ENCODE measurements at regions not wholly inside any gene's neighbourhood (a gene's known extent, or its start where the extent isn't known, plus 50 kb on each side); places are given as distances from the start of the nearest gene placed in this dataset.

DNA sequence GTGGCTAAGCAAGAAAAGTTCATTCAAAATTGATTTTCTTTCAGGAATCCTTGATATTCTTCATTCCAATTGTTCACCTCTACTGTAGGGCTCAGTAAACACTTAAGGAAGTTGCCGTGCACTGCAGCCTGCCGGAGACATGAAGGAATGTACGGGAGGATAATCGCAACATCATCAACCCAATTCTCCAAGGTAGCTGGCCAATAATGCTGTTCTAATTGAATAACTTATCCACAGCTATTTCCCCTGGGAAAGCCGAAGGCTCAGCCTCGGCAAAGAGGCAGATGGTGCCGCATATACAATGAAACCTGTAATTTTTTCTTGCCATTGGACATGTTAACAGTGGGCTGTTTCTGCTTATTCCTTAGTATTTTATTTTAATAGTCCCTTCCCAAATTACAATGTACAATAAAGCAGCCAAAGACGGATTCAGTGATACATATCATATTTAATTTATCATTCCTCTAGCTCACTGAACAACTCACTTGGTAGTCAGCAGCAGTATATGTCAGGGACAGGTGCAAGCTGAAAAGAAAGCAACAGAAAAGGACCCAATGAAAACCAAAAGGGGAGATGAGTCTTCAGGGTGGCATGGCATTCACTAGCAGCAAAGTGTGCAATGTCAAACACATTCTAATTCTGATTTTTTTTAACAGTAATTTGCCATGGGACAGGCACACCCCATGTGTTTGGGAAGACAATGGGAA, 420.5 kb upstream of the KLF12 start:
- TF ChIP-seq, protein P1, sequence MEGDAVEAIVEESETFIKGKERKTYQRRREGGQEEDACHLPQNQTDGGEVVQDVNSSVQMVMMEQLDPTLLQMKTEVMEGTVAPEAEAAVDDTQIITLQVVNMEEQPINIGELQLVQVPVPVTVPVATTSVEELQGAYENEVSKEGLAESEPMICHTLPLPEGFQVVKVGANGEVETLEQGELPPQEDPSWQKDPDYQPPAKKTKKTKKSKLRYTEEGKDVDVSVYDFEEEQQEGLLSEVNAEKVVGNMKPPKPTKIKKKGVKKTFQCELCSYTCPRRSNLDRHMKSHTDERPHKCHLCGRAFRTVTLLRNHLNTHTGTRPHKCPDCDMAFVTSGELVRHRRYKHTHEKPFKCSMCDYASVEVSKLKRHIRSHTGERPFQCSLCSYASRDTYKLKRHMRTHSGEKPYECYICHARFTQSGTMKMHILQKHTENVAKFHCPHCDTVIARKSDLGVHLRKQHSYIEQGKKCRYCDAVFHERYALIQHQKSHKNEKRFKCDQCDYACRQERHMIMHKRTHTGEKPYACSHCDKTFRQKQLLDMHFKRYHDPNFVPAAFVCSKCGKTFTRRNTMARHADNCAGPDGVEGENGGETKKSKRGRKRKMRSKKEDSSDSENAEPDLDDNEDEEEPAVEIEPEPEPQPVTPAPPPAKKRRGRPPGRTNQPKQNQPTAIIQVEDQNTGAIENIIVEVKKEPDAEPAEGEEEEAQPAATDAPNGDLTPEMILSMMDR (IDR thresholded peaks at IDR 0.05; ENCODE audit: control extremely low read depth in 1 of 3, insufficient read depth in 1 of 3, low read depth in 1 of 3, low read length in 3 of 3) = no peak
- TF ChIP-seq SAP30 (IDR thresholded peaks at IDR 0.05; ENCODE audit: insufficient read depth, insufficient replicate concordance, low read length) (no peak), CREB1 (IDR thresholded peaks at IDR 0.05) (no peak), EP300 (IDR thresholded peaks at IDR 0.05; ENCODE audit: borderline replicate concordance in 1 of 2, low read depth in 2 of 2, low read length in 2 of 2) (no peak), RNF2 (IDR thresholded peaks at IDR 0.05; ENCODE audit: borderline replicate concordance, low read depth, low read length, missing control alignments, poor library complexity, severe bottlenecking) (no peak), TAF1 (IDR thresholded peaks at IDR 0.05; ENCODE audit: low read depth, low read length) (no peak), EZH2 (IDR thresholded peaks at IDR 0.05; ENCODE audit: low read depth, low read length, severe bottlenecking) (no peak), SRF (IDR thresholded peaks at IDR 0.05; ENCODE audit: low read depth, low read length) (no peak), CHD1 (IDR thresholded peaks at IDR 0.05; ENCODE audit: low read depth, low read length) (no peak), POLR2A (IDR thresholded peaks at IDR 0.05; ENCODE audit: control extremely low read depth in 1 of 2, low read depth in 2 of 2, low read length in 2 of 2) (no peak), USF2 (IDR thresholded peaks at IDR 0.05; ENCODE audit: low read length) (no peak), POLR2AphosphoS5 (IDR thresholded peaks at IDR 0.05; ENCODE audit: low read depth, low read length) (no peak), KDM1A (IDR thresholded peaks at IDR 0.05; ENCODE audit: borderline replicate concordance, low read length) (no peak)
